Activated CD4-positive, alpha-beta T cell treated with anti-CD3 and anti-CD28 coated beads for 36 hours (primary cell): ENCODE measurements at regions not wholly inside any gene's neighbourhood (a gene's known extent, or its start where the extent isn't known, plus 50 kb on each side); places are given as distances from the start of the nearest gene placed in this dataset.

Source experiments
- ATAC-seq: fragments of 200-7000 bp; cut with Tn5 transposase; one replicate; pipeline ENCODE4 v1.10.0; 2021; ENCODE audit warnings: mild to moderate bottlenecking, moderate library complexity
- CTCF ChIA-PET: fragments of 350-600 bp; sonication (Branson Sonifier 250); formaldehyde crosslinking; loops from one replicate; lab custom pipeline; 2021; ENCODE audit warnings: antibody characterized with exemption; lab: Charles Lee
- POLR2A ChIA-PET: fragments of 350-600 bp; sonication (Branson Sonifier 250); formaldehyde crosslinking; loops from one replicate; lab custom pipeline; 2021; ENCODE audit warnings: antibody characterized with exemption, inconsistent platforms; lab: Charles Lee
- DNase-seq: peaks from one replicate; pipeline ENCODE4 v3.0.0-alpha.2; 2020
- H3K27ac Mint-ChIP-seq: one replicate; pipeline ENCODE4 v1.8.0; 2021; ENCODE audit warnings: mixed read lengths
- H3K27me3 Mint-ChIP-seq: one replicate; pipeline ENCODE4 v1.8.0; 2021; ENCODE audit warnings: mixed read lengths
- H3K36me3 Mint-ChIP-seq: one replicate; pipeline ENCODE4 v1.8.0; 2021; ENCODE audit warnings: low read depth, mixed read lengths
- H3K4me1 Mint-ChIP-seq: one replicate; pipeline ENCODE4 v1.8.0; 2021; ENCODE audit warnings: mixed read lengths
- H3K4me3 Mint-ChIP-seq: one replicate; pipeline ENCODE4 v1.8.0; 2021; ENCODE audit warnings: mild to moderate bottlenecking, moderate library complexity, mixed read lengths
- H3K9me3 Mint-ChIP-seq: one replicate; pipeline ENCODE4 v1.8.0; 2021; ENCODE audit warnings: low read depth, mixed read lengths
- intact Hi-C, 2 experiments: fragments of 100-400 bp; cut with DNase I in 1 of 2; cut with micrococcal nuclease in 1 of 2; formaldehyde crosslinking; loops; one replicate each; pipeline versions ENCODE4 v1.14.2 to v1.15.1; 2022 to 2024; cut with DNase I, micrococcal nuclease

- no peak for ATAC-seq
- Mint-ChIP-seq H3K36me3 (no peaks in the 10 kb centered on the region), H3K27ac (no peak overlapping the region), H3K27me3 (no peaks in the 10 kb centered on the region), H3K4me3 (no peak overlapping the region), H3K4me1 (no peaks in the 10 kb centered on the region), H3K9me3 (no peaks in the 10 kb centered on the region)
- CTCF ChIA-PET: no interaction called here
- POLR2A ChIA-PET: no interaction called here
- intact Hi-C loops: no loop called here
- no peak for DNase-seq
These were observed 108.4 kb upstream of the ZNF385D start for GRCh38 chr3:21859124-21860081.

GRCh38 chr3:21860082-21860475, 109.1 kb upstream of the ZNF385D start:
- Mint-ChIP-seq H3K27me3 (no peaks in the 10 kb centered on the region), H3K27ac (no peak overlapping the region), H3K36me3 (no peaks in the 10 kb centered on the region), H3K9me3 (no peaks in the 10 kb centered on the region), H3K4me3 (no peak overlapping the region), H3K4me1 (no peaks in the 10 kb centered on the region)
- intact Hi-C loops: no loop called here
- POLR2A ChIA-PET: no interaction called here
- CTCF ChIA-PET: no interaction called here
- ATAC-seq (no peak), DNase-seq (no peak)

DNA sequence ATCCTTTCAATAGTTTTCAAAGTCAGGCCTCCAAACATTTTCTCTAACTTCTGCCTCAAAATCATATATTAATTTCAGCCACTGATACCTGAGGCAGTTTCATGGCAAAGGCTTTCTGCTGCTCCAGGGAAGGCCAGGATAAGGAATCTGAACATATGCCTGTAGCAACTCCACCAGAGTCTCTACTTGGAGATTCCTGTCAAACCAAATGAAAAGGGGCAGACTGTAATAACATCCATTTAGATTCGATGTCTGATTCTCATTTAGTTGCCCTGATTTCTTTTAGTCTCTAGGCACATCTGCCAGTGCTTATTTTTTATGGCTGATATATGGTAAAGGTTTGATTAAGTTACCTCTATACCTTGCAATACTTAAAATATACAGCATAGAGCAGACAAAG, 109.6 kb upstream of the ZNF385D start:
- Mint-ChIP-seq H3K4me3 (no peak overlapping the region), H3K36me3 (no peaks in the 10 kb centered on the region), H3K4me1 (no peaks in the 10 kb centered on the region), H3K9me3 (no peaks in the 10 kb centered on the region), H3K27me3 (no peaks in the 10 kb centered on the region), H3K27ac (no peak overlapping the region)
- ChIA-PET POLR2A (no interaction called here), CTCF (no interaction called here)
- intact Hi-C loops: no loop called here
- ATAC-seq (no peak), DNase-seq (no peak)

- ChIA-PET CTCF (interaction anchor here (0.6 kb wide), 1 partner anchor 158 kb away, joined by 3 read pairs; no protein-coding TSS in a partner anchor), POLR2A (no interaction called here)
- Mint-ChIP-seq H3K9me3 (peaks cover 15% of the 10 kb centered on the region), H3K27me3 (no peaks in the 10 kb centered on the region), H3K4me3 (no peak overlapping the region), H3K4me1 (no peaks in the 10 kb centered on the region), H3K27ac (no peak overlapping the region), H3K36me3 (no peaks in the 10 kb centered on the region)
- intact Hi-C loops: no loop called here
- ATAC-seq (no peak), DNase-seq (no peak)
These were observed 125.8 kb upstream of the ZNF385D start for GRCh38 chr3:21876782-21877181.

GRCh38 chr3:21877214-21877754, 126.3 kb upstream of the ZNF385D start:
- ATAC-seq (no peak), DNase-seq (no peak)
- H3K36me3 Mint-ChIP-seq: no peaks in the 10 kb centered on the region
- ChIA-PET POLR2A (no interaction called here), CTCF (interaction anchor here (0.6 kb wide), 1 partner anchor 158 kb away, joined by 3 read pairs; no protein-coding TSS in a partner anchor)
- no peak overlapping the region for H3K4me3 Mint-ChIP-seq
- no peak overlapping the region for H3K27ac Mint-ChIP-seq
- peaks cover 15% of the 10 kb centered on the region for H3K9me3 Mint-ChIP-seq
- intact Hi-C loops: no loop called here
- no peaks in the 10 kb centered on the region for H3K27me3 Mint-ChIP-seq
- H3K4me1 Mint-ChIP-seq: no peaks in the 10 kb centered on the region

- ATAC-seq (no peak), DNase-seq (no peak)
- CTCF ChIA-PET: no interaction called here
- H3K36me3 Mint-ChIP-seq: no peaks in the 10 kb centered on the region
- H3K4me3 Mint-ChIP-seq: no peak overlapping the region
- POLR2A ChIA-PET: no interaction called here
- H3K9me3 Mint-ChIP-seq: peaks cover 14% of the 10 kb centered on the region
- no peaks in the 10 kb centered on the region for H3K27me3 Mint-ChIP-seq
- H3K27ac Mint-ChIP-seq: no peak overlapping the region
- H3K4me1 Mint-ChIP-seq: no peaks in the 10 kb centered on the region
- intact Hi-C loops: no loop called here
These were observed 128.3 kb upstream of the ZNF385D start for GRCh38 chr3:21879184-21879886.

- Mint-ChIP-seq H3K27me3 (no peaks in the 10 kb centered on the region), H3K36me3 (no peaks in the 10 kb centered on the region), H3K4me3 (no peak overlapping the region), H3K9me3 (peaks cover 3% of the 10 kb centered on the region), H3K27ac (no peak overlapping the region), H3K4me1 (no peaks in the 10 kb centered on the region)
- intact Hi-C loops: no loop called here
- ChIA-PET POLR2A (no interaction called here), CTCF (no interaction called here)
- DNase-seq: no peak
- no peak for ATAC-seq
These were observed 137.6 kb upstream of the ZNF385D start for GRCh38 chr3:21888656-21889055.

DNA sequence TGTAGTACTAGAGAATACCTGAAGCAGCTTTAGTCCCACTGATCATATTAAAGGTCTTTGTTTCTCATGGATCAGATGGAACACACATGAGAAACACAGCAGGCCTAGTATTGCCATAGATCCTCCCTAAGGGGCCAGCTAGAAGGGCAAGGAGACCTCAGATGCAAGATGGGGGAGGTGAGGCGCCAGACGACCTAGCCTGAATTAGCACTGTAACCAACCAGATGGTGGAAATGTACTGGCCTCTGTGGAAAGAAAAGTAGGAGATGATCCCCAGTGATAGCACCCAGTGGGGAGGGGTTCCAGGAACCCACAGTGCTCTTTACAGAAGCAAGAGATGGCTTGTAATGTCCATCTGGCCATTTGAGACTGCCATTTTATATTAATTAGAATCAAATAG, 138.2 kb upstream of the ZNF385D start:
- intact Hi-C loops: no loop called here

DNA sequence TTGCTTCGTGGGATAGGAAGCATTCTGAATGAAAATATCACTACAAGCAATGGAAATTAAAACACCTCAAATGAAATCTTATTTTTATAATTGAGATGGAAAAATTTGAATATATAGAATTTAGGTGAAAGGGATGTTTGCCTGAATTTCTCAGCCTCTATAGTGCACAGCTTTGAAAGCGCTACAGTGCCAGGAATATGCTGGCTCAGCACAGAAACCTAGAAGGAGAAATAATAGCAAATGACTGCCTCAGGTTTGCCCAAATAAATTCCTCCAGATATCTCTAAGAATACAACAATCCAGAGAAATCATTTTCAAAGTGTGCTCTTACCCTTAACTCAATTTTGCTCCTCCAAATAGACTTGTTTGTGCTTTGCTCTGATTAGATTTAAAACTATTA, 141.1 kb upstream of the ZNF385D start:
- Mint-ChIP-seq H3K9me3 (peaks cover 3% of the 10 kb centered on the region), H3K4me3 (no peak overlapping the region), H3K27me3 (no peaks in the 10 kb centered on the region), H3K4me1 (no peaks in the 10 kb centered on the region), H3K27ac (no peak overlapping the region), H3K36me3 (no peaks in the 10 kb centered on the region)
- ChIA-PET CTCF (no interaction called here), POLR2A (no interaction called here)
- no peak for ATAC-seq
- intact Hi-C loops: loop anchor here in 1 of 2 experiments (10.0 kb wide), 1 partner anchor 1377 kb away; no protein-coding TSS in a partner anchor
- DNase-seq: no peak

More for the DNA sequence above, 138.2 kb upstream of the ZNF385D start:
- no peaks in the 10 kb centered on the region for H3K36me3 Mint-ChIP-seq
- ChIA-PET CTCF (no interaction called here), POLR2A (no interaction called here)
- peaks cover 3% of the 10 kb centered on the region for H3K9me3 Mint-ChIP-seq
- no peaks in the 10 kb centered on the region for H3K4me1 Mint-ChIP-seq
- DNase-seq (no peak), ATAC-seq (no peak)
- no peak overlapping the region for H3K4me3 Mint-ChIP-seq
- no peak overlapping the region for H3K27ac Mint-ChIP-seq
- H3K27me3 Mint-ChIP-seq: no peaks in the 10 kb centered on the region

DNA sequence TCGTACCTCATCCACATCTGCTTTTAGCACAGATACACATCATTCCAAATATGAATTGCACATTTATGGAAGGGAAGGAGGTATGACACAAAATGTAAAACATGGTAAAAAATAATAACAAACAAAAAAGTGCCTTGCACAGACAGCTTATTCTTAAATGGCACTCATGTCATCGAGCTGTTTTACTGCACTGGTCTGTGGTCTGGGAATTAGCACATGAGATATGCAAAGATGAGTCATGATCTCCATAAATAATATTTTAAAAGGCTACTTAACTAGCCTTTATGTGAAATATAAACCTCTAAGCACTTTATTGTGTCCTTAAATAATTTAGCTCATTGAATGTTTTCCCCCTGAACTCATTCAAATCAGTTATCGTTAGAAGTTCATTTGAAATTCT, 142.2 kb upstream of the ZNF385D start:
- CTCF ChIA-PET: no interaction called here
- H3K27me3 Mint-ChIP-seq: no peaks in the 10 kb centered on the region

DNA sequence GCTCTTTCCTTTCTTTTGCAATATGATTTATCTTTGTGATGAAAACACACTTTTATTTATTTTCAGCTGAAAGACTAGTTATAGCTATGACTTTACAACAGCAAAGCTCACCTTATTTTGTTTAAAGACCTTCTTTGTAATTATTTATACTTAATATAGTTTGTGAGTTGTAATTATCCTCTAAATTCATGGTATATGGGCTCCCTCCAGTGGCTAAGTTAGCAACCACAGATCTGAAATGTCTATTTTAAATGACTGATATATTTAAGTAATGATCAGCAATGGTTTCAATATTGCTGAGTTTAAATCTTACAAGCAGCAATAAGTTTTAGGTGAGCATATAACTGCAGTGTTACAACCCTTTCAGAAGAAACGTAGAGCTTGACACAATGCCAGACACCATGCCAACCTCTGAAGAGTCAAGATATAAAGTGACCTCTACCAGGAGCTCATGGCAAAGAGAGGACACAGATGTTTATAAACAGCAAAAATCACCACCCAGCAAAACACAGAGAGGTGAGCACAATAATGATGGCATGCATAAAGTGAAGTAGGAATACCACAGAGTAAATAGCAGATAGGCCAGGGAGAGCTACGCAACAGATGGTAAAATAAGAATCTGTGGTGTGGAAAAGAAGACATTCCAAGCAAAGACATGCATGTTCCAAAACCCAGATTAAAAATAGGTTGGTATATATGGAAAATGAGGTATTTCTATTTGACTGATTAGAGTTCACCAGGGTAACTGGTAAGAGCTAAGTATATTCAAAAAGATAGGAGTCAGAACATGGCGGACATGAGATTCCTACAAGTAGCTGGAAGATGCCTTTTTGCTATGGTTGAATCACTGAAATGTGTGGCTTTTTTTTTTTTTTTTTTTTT, 143.7 kb upstream of the ZNF385D start:
- Mint-ChIP-seq H3K9me3 (peaks cover 3% of the 10 kb centered on the region), H3K27ac (no peak overlapping the region), H3K27me3 (no peaks in the 10 kb centered on the region), H3K36me3 (no peaks in the 10 kb centered on the region), H3K4me3 (no peak overlapping the region), H3K4me1 (no peaks in the 10 kb centered on the region)
- CTCF ChIA-PET: interaction anchor here (0.5 to 0.9 kb wide), 4 partner anchors 9 to 1594 kb away, joined by 3 read pairs; no protein-coding TSS in a partner anchor
- DNase-seq (no peak), ATAC-seq (no peak)
- intact Hi-C loops: loop anchor here in 1 of 2 experiments (1.0 to 10.0 kb wide), 2 partner anchors 1380 to 1554 kb away; no protein-coding TSS in a partner anchor
- POLR2A ChIA-PET: no interaction called here

More for the DNA sequence above, 142.2 kb upstream of the ZNF385D start:
- DNase-seq (no peak), ATAC-seq (no peak)
- H3K36me3 Mint-ChIP-seq: no peaks in the 10 kb centered on the region
- no peak overlapping the region for H3K27ac Mint-ChIP-seq
- no peak overlapping the region for H3K4me3 Mint-ChIP-seq
- POLR2A ChIA-PET: no interaction called here
- no peaks in the 10 kb centered on the region for H3K4me1 Mint-ChIP-seq
- intact Hi-C loops: loop anchor here in 1 of 2 experiments (10.0 kb wide), 1 partner anchor 1378 kb away; no protein-coding TSS in a partner anchor
- peaks cover 3% of the 10 kb centered on the region for H3K9me3 Mint-ChIP-seq
